ENCODE measurements at regions not wholly inside any gene's neighbourhood (a gene's known extent, or its start where the extent isn't known, plus 50 kb on each side); places are given as distances from the start of the nearest gene placed in this dataset.

GRCh38 chr1:47630346-47630745, 192.5 kb downstream of the FOXD2 start:
- H3K9me3 Mint-ChIP-seq: no peaks in the 10 kb centered on the region
- no peak for DNase-seq

GRCh38 chr1:47631411-47631995, 193.7 kb downstream of the FOXD2 start:
- Mint-ChIP-seq H3K36me3 (no peaks in the 10 kb centered on the region), H3K27ac (no peak overlapping the region), H3K9me3 (no peaks in the 10 kb centered on the region), H3K4me1 (no peaks in the 10 kb centered on the region), H3K4me3 (no peak overlapping the region), H3K27me3 (no peaks in the 10 kb centered on the region)
- DNase-seq: no peak

More at GRCh38 chr1:47630346-47630745, 192.5 kb downstream of the FOXD2 start:
- Mint-ChIP-seq H3K4me3 (no peak overlapping the region), H3K27ac (no peak overlapping the region), H3K36me3 (no peaks in the 10 kb centered on the region), H3K27me3 (no peaks in the 10 kb centered on the region), H3K4me1 (no peaks in the 10 kb centered on the region)

DNA sequence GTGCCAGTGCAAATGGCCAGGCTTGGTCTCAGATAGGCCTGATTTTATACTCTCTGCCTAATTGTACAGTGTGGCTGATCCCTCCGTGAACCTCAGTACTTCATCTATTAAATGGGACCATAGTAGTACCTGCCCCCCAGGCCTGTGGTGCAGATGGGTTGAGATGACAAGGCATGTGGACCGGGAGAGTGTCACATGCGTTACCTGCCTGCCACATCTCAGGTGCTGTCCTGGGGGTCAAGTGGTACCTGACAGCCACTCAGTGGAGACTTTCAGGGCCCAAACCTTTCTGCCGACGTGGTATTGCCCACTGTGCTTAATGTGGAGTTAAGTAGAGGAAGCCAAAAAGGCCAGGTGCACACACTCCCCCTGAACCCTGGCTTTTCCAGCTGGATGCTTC, 197.3 kb downstream of the FOXD2 start:
- Mint-ChIP-seq H3K27me3 (peaks cover 3% of the 10 kb centered on the region), H3K27ac (no peak overlapping the region), H3K36me3 (no peaks in the 10 kb centered on the region), H3K4me1 (no peaks in the 10 kb centered on the region), H3K9me3 (no peaks in the 10 kb centered on the region), H3K4me3 (no peak overlapping the region)
- no peak for DNase-seq

DNA sequence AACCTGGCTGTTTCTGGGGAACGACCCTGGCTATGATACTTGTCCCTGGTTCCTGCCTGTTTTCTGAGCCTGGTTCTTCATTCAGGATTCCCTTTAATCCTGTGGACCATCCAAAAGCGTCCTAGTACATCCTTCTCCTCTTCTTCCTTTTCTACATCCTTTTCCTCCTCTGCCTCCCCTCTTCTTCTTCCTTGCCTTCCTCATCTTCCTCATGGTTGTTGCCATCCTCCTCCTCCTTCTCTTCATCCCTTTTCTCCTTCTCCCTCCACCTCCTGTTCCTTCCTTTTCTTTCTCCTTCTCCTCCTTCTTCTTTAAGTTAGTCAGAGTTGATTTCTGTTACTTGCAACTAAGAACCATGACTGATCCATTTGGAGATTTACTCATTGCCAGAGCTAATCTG, 197.8 kb downstream of the FOXD2 start:
- Mint-ChIP-seq H3K27ac (no peak overlapping the region), H3K4me3 (no peak overlapping the region), H3K27me3 (peaks cover 3% of the 10 kb centered on the region), H3K4me1 (no peaks in the 10 kb centered on the region), H3K9me3 (no peaks in the 10 kb centered on the region), H3K36me3 (no peaks in the 10 kb centered on the region)
- no peak for DNase-seq

DNA sequence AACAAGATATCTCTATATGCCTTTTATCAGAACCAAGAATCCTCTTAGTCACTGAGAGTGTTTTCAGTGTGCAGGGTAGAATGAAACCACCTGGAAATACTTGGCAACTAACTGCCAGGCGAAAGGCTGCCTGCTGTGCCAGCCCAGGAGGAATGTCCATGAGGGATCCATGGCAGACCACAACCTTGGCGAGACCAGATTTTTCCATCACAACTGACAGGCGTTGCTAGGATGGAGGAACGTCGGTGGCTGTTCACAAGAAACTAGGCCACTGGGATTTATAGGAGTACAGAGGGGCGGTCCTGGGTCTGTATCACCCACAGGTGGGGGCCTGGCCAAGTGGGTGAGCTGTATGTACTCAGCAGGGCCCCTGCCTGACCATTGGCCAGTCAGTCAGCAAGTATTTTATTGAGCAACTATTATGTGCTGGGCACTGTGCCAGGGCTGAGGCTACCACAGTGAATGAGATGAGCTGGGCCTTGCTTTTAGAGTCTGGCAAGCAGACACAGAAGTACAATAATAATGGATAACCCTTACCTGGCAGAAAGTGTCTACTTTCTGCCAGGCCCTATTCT, 199.4 kb downstream of the FOXD2 start:
- H3K27ac Mint-ChIP-seq: no peak overlapping the region
- no peak for DNase-seq
- H3K4me3 Mint-ChIP-seq: no peak overlapping the region
- H3K4me1 Mint-ChIP-seq: no peaks in the 10 kb centered on the region
- peaks cover 3% of the 10 kb centered on the region for H3K27me3 Mint-ChIP-seq
- H3K36me3 Mint-ChIP-seq: no peaks in the 10 kb centered on the region
- no peaks in the 10 kb centered on the region for H3K9me3 Mint-ChIP-seq

- Mint-ChIP-seq H3K36me3 (no peaks in the 10 kb centered on the region), H3K4me3 (no peak overlapping the region), H3K27ac (no peak overlapping the region), H3K9me3 (no peaks in the 10 kb centered on the region), H3K27me3 (peaks cover 3% of the 10 kb centered on the region), H3K4me1 (no peaks in the 10 kb centered on the region)
- DNase-seq: no peak
Observed at GRCh38 chr1:47638240-47638639, 200.4 kb downstream of the FOXD2 start.

DNA sequence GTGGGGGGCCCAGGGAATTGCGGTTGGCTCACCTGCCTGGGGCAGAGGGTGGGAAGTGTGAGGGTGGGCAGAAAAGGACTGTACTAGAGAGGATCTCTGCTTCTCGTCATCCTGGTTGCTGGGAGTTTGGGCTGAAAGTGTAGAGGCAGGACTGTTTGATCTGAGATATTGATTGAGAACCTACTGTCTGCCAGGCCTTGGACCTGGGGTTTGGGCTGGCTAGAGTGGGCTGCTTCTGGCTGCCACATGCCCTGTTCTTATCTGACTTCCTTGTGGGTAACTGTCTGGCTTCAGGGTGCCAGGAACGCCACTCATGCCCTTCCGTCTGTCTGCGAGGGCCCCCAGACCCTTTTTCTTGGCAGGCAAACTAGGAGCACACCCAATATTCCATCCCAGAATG, 200.9 kb downstream of the FOXD2 start:
- peaks cover 3% of the 10 kb centered on the region for H3K27me3 Mint-ChIP-seq
- no peak for DNase-seq
- no peak overlapping the region for H3K4me3 Mint-ChIP-seq
- H3K4me1 Mint-ChIP-seq: no peaks in the 10 kb centered on the region
- H3K27ac Mint-ChIP-seq: no peak overlapping the region
- no peaks in the 10 kb centered on the region for H3K9me3 Mint-ChIP-seq
- H3K36me3 Mint-ChIP-seq: no peaks in the 10 kb centered on the region

DNA sequence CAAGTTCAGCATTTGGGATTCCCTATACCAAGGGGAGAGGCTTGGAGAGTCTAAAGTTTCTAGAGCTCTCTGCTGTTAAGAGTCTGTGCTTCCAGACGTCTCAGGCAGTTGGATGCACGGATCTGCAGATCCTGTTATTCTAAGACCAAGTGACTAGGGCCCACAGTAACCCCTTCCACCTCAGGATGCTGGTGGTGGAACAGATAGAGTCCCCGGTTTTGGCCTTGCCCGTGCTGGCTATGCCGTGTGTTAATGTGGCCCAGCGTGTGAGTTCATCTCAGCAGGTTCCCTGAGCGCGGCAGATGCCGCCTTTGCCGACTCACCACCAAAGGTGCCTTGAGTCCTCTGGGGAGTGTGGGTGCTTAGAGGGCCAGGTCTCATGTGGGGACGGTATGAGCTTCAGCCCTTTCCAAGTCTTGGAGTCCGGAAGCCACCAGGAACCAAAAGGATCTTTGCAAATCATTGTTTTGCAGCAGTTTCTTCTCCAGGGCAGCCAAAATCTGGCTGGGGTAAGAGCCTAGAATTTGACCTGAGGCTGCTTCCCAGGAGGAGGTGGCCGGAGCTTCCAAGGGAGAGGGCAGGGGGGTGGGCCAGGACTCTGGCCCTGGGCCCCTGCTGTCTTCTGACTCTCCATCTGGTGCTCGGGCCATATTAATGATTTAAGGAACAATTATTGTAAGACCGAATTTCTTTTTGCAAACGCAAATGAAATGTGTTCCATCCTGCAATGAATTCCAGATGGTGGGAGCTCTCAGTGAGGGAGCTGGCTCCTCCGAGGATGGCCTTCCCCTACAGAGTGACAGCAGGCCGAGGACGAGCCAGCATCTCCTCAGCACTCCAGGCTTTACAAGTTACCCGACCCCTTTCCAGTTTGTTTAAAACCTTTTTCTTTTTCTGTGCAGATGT, 205.7 kb downstream of the FOXD2 start:
- Mint-ChIP-seq H3K9me3 (no peaks in the 10 kb centered on the region), H3K4me3 (no peak overlapping the region), H3K27me3 (peaks cover 3% of the 10 kb centered on the region), H3K36me3 (no peaks in the 10 kb centered on the region), H3K4me1 (no peaks in the 10 kb centered on the region), H3K27ac (no peak overlapping the region)
- no peak for DNase-seq

- no peaks in the 10 kb centered on the region for H3K9me3 Mint-ChIP-seq
- H3K4me3 Mint-ChIP-seq: no peak overlapping the region
- H3K27ac Mint-ChIP-seq: no peak overlapping the region
- H3K27me3 Mint-ChIP-seq: peaks cover 3% of the 10 kb centered on the region
- no peaks in the 10 kb centered on the region for H3K36me3 Mint-ChIP-seq
- no peaks in the 10 kb centered on the region for H3K4me1 Mint-ChIP-seq
- no peak for DNase-seq
Observed at GRCh38 chr1:47644212-47644573, 206.3 kb downstream of the FOXD2 start.

DNA sequence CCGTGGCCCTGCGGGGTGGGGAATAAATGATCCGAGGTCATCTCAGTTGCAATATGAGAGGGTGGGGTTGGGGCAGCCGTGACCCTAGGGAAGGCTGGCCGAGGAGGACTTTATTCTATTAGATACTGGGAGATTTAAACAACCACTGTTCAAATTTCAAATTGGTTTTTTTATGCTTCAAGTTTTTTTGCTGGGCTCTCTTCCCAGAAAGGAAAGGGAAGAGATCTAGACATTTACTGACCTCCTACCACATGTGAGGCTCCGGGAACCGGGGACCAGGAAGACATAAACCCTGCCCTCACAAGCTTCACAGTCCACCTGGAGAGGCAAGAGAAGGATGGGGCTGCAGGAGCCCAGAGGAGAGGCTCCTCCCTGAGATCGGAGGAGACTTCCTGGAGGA, 207.3 kb downstream of the FOXD2 start:
- H3K27me3 Mint-ChIP-seq: peaks cover 3% of the 10 kb centered on the region
- H3K4me1 Mint-ChIP-seq: no peaks in the 10 kb centered on the region
- no peaks in the 10 kb centered on the region for H3K36me3 Mint-ChIP-seq
- no peak overlapping the region for H3K27ac Mint-ChIP-seq
- H3K9me3 Mint-ChIP-seq: no peaks in the 10 kb centered on the region
- DNase-seq: no peak
- H3K4me3 Mint-ChIP-seq: no peak overlapping the region

DNA sequence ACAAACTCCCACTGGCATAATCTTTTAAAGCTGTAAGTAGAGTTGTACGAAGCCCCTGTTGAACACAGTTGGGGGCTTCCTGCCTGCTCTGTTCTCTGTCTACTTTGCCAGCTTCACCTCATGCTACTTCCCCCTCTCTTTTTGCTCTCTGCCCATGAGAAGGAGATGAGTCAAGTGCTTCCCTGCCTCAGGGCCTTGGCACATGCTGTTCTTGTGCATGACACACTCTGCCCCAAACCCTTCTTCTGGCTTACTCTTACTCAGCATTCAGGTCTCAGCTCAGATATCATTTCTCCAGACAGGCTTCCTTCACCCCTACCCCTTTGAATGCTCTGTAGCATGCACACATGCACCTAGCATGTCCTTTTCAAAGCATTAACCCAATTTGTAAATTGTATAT, 208.8 kb downstream of the FOXD2 start:
- DNase-seq: no peak
- H3K4me1 Mint-ChIP-seq: no peaks in the 10 kb centered on the region
- H3K27me3 Mint-ChIP-seq: peaks cover 3% of the 10 kb centered on the region
- no peaks in the 10 kb centered on the region for H3K36me3 Mint-ChIP-seq
- no peak overlapping the region for H3K4me3 Mint-ChIP-seq
- H3K27ac Mint-ChIP-seq: no peak overlapping the region
- H3K9me3 Mint-ChIP-seq: no peaks in the 10 kb centered on the region

DNA sequence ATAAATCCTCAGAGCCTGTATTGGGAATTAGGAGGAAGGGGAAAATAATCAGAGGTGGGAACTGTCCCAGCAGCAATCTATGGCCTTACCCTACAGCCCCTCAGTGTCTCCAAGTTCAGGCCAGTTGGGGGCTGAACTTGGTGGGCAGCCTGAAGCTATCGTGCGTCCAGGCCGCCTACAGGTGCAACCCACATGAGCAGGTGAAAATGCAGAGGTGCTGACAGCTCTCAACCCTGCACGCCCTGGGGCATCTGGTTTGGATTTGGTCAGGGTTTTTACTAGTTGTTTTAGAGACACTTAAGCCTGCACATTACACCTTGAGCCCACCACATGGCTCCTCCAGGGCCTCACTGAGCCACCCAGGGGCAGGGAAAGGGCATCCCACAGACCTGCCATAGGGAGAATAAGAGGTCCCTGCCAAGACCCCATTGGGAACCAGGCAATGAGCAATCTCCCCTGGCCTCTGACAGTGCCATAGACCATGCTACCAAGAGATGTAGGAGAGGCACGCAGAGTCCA, 209.5 kb downstream of the FOXD2 start:
- no peak for DNase-seq
- Mint-ChIP-seq H3K4me1 (no peaks in the 10 kb centered on the region), H3K36me3 (no peaks in the 10 kb centered on the region), H3K4me3 (no peak overlapping the region), H3K9me3 (no peaks in the 10 kb centered on the region), H3K27ac (no peak overlapping the region), H3K27me3 (peaks cover 3% of the 10 kb centered on the region)

DNA sequence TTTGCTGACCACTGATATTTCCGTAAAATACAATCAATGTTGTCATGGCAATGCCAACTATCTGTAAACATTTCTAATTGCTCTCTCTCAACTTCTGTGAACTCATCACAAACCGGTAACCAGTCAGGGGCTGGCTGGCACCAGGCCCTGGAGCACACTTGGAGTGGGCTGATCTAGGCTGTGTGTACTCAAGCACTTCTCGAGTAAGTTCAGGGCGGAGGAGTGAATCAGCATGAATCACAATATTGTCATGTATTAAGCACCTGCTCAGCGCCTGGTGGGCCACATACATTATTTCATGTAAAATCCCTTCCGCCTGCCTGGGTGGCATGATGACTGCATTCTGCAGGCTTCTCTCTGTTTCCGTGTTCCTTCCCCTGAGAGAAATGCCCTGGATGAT, 212.4 kb downstream of the FOXD2 start:
- no peaks in the 10 kb centered on the region for H3K36me3 Mint-ChIP-seq
- no peak overlapping the region for H3K4me3 Mint-ChIP-seq
- H3K27me3 Mint-ChIP-seq: peaks cover 7% of the 10 kb centered on the region
- H3K4me1 Mint-ChIP-seq: no peaks in the 10 kb centered on the region
- no peak for DNase-seq
- no peaks in the 10 kb centered on the region for H3K9me3 Mint-ChIP-seq
- H3K27ac Mint-ChIP-seq: no peak overlapping the region

DNA sequence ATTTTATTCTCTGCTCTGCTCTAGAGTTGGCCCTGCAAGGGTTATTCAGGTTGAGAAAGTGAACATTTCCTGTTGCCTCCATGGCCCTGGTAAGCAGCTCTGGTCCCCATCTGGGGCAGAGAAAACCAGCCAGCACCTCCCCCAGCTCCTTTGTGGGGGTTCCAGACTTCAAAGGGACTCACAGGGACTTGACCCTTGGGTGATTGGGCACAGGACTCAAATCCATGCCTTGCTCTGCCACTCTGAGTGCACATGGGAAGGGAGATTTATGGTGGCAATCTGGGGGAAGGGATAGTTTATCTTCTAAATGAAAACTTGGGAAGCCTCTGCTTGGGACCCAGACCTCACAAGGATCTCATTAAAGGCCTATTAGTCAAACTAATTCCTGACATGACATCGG, 212.8 kb downstream of the FOXD2 start:
- Mint-ChIP-seq H3K36me3 (no peaks in the 10 kb centered on the region), H3K4me3 (no peak overlapping the region), H3K27me3 (peaks cover 9% of the 10 kb centered on the region), H3K27ac (no peak overlapping the region), H3K9me3 (no peaks in the 10 kb centered on the region), H3K4me1 (no peaks in the 10 kb centered on the region)
- DNase-seq: no peak

- no peak for DNase-seq
- Mint-ChIP-seq H3K4me1 (no peaks in the 10 kb centered on the region), H3K27me3 (peaks cover 15% of the 10 kb centered on the region), H3K9me3 (no peaks in the 10 kb centered on the region), H3K4me3 (no peak overlapping the region), H3K27ac (no peak overlapping the region), H3K36me3 (no peaks in the 10 kb centered on the region)
Observed at GRCh38 chr1:47651311-47652089, 213.7 kb downstream of the FOXD2 start.
